ENCODE measurements at regions not wholly inside any gene's neighbourhood (a gene's known extent, or its start where the extent isn't known, plus 50 kb on each side); places are given as distances from the start of the nearest gene placed in this dataset.

DNA sequence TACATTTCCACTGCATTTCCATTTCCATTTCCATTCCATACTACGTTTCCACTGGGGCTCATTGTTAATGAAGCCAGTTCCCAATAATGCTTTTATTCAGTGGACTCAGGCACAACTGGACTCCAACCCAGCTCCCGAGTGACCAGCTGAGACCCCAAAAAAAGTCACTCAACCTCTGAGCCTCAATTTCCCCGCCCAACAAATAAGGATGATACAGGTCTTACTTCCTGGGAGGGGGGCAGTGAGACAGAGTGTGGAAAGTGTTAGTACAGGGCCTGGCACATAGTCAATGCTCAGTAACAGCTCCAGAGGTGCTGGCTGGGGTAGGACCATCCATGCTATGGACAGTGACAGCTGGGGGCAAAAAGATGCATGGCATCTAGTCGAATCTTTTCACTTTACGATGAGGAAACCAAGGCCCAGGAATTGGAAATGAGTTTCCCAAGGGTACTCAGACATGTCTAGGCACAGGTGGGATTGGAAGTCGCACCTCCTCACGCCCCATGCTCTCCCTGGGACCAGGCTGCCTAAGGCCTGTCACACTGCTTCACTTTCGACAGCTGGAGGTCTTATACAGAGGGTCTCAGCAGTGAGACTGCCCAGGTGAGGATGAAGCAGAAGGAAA lies 226.5 kb downstream of the ANAPC1 start:
- TF ChIP-seq, protein P1, sequence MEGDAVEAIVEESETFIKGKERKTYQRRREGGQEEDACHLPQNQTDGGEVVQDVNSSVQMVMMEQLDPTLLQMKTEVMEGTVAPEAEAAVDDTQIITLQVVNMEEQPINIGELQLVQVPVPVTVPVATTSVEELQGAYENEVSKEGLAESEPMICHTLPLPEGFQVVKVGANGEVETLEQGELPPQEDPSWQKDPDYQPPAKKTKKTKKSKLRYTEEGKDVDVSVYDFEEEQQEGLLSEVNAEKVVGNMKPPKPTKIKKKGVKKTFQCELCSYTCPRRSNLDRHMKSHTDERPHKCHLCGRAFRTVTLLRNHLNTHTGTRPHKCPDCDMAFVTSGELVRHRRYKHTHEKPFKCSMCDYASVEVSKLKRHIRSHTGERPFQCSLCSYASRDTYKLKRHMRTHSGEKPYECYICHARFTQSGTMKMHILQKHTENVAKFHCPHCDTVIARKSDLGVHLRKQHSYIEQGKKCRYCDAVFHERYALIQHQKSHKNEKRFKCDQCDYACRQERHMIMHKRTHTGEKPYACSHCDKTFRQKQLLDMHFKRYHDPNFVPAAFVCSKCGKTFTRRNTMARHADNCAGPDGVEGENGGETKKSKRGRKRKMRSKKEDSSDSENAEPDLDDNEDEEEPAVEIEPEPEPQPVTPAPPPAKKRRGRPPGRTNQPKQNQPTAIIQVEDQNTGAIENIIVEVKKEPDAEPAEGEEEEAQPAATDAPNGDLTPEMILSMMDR (IDR thresholded peaks at IDR 0.05), result no peak
- no peak for TF ChIP-seq POLR2A (IDR thresholded peaks at IDR 0.05)
- no peak for TF ChIP-seq POLR2AphosphoS5 (IDR thresholded peaks at IDR 0.05)
- TF ChIP-seq EP300 (IDR thresholded peaks at IDR 0.05), result no peak

Data from sigmoid colon (tissue), 4 donors.